A549 (cell line): ENCODE measurements at regions not wholly inside any gene's neighbourhood (a gene's known extent, or its start where the extent isn't known, plus 50 kb on each side); places are given as distances from the start of the nearest gene placed in this dataset.

Source experiments
- ATAC-seq, 2 experiments: fragments of 200-7000 bp in 1 of 2; fragments of >200 bp in 1 of 2; cut with Nextera tagmentation in 1 of 2; cut with Tn5 transposase in 1 of 2; 3 replicates each; pipeline versions ENCODE4 v1.8.0 to v1.9.1; 2018 to 2020; ENCODE audit warnings: mild to moderate bottlenecking in 1 of 2, moderate library complexity in 1 of 2
- CTCF ChIA-PET: fragments of 300-600 bp; sonication (Branson Sonifier 250); formaldehyde crosslinking; extraction: SDS; loops from one replicate; lab custom pipeline; 2021; ENCODE audit warnings: antibody characterized with exemption, inconsistent platforms; lab: Yijun Ruan, JAX
- POLR2A ChIA-PET: fragments of 350-600 bp; formaldehyde crosslinking; extraction: SDS; loops from one replicate; lab custom pipeline; 2021; ENCODE audit warnings: antibody characterized with exemption, inconsistent platforms; lab: Yijun Ruan, JAX
- DNase-seq, 2 experiments: peaks; one replicate each; pipeline versions ENCODE4 v3.0.0 to v3.0.0-alpha.2; 2011 to 2016; ENCODE audit warnings: low read depth in 1 of 2, low spot score in 1 of 2
- FAIRE-seq: peaks from 2 replicates; lab custom pipeline; 2011; peaks lifted over from hg19 to GRCh38; lab: Jason Lieb, UNC
- H3K27ac ChIP-seq, 2 experiments: fragments of >200 bp; sonication (Bioruptor Twin); formaldehyde crosslinking; 3 replicates each; pipeline ENCODE4 v1.5.1; 2016 to 2017
- H3K4me1 ChIP-seq: fragments of >200 bp; sonication (Bioruptor Twin); formaldehyde crosslinking; 3 replicates; pipeline ENCODE4 v1.6.1; 2016
- H3K4me2 ChIP-seq: fragments of >200 bp; sonication (Bioruptor Twin); formaldehyde crosslinking; 3 replicates; pipeline ENCODE4 v1.6.1; 2016
- H3K4me3 ChIP-seq: fragments of >200 bp; sonication (Bioruptor Twin); formaldehyde crosslinking; 3 replicates; pipeline ENCODE4 v1.5.1; 2016
- H3K9me3 ChIP-seq: fragments of >200 bp; sonication (Bioruptor Twin); formaldehyde crosslinking; 3 replicates; pipeline ENCODE4 v1.6.1; 2016
- BHLHE40 ChIP-seq: IDR thresholded peaks from 2 replicates; pipeline ENCODE4 v1.6.1; 2012; ENCODE audit warnings: low read depth, low read length, inconsistent platforms
- CBX8 ChIP-seq: fragments of 200-600 bp; sonication (generic); IDR thresholded peaks from 2 replicates; pipeline ENCODE4 v1.6.1; 2016
- CEBPB ChIP-seq, 2 experiments: fragments of >200 bp in 1 of 2; sonication (Bioruptor Twin) in 1 of 2; formaldehyde crosslinking in 1 of 2; IDR thresholded peaks; 2 replicates each; pipeline ENCODE4 v1.6.1; 2012 to 2016
- CHD4 ChIP-seq: fragments of 200-600 bp; sonication (generic); IDR thresholded peaks from 2 replicates; pipeline ENCODE4 v1.6.1; 2016; ENCODE audit warnings: antibody characterized with exemption, mild to moderate bottlenecking, borderline replicate concordance
- EHF ChIP-seq: fragments of 250-450 bp; sonication (Bioruptor Pico); IDR thresholded peaks from 2 replicates; pipeline ENCODE4 v1.5.0; 2020; ENCODE audit warnings: mild to moderate bottlenecking
- EP300 ChIP-seq, 2 experiments: fragments of >200 bp; sonication (Bioruptor Twin); formaldehyde crosslinking; IDR thresholded peaks; 2 replicates in 1 of 2; 3 replicates in 1 of 2; pipeline ENCODE4 v1.6.1; 2016 to 2017
- FOSB ChIP-seq: fragments of 250-450 bp; sonication (Bioruptor Pico); IDR thresholded peaks from 2 replicates; pipeline ENCODE4 v1.5.0; 2020; ENCODE audit warnings: mild to moderate bottlenecking, moderate library complexity
- FOSL2 ChIP-seq, 2 experiments: fragments of 450-650 bp in 1 of 2; fragments of >200 bp in 1 of 2; sonication (Bioruptor Twin) in 1 of 2; formaldehyde crosslinking; IDR thresholded peaks; 2 replicates each; pipeline versions ENCODE4 v1.5.0 to v1.6.1; 2016 to 2020; ENCODE audit warnings: mild to moderate bottlenecking in 1 of 2, moderate library complexity in 1 of 2
- FOXS1 ChIP-seq: fragments of 250-450 bp; sonication (Bioruptor Pico); IDR thresholded peaks from 2 replicates; pipeline ENCODE4 v1.5.0; 2020; ENCODE audit warnings: mild to moderate bottlenecking, moderate library complexity
- GATA3 ChIP-seq: IDR thresholded peaks from 2 replicates; pipeline ENCODE4 v1.6.1; 2012; ENCODE audit warnings: borderline replicate concordance
- HEYL ChIP-seq: fragments of 250-450 bp; sonication (Bioruptor Pico); IDR thresholded peaks from 2 replicates; pipeline ENCODE4 v1.8.0; 2021; ENCODE audit warnings: mild to moderate bottlenecking, moderate library complexity
- HOXA7 ChIP-seq: fragments of 250-450 bp; sonication (Bioruptor Pico); IDR thresholded peaks from 2 replicates; pipeline ENCODE4 v1.5.0; 2020; ENCODE audit warnings: mild to moderate bottlenecking, moderate library complexity
- JUN ChIP-seq, 2 experiments: fragments of >200 bp; sonication (Bioruptor Twin); formaldehyde crosslinking; IDR thresholded peaks; 2 replicates in 1 of 2; 3 replicates in 1 of 2; pipeline ENCODE4 v1.6.1; 2016 to 2017
- KDM5A ChIP-seq: fragments of 200-600 bp; sonication (generic); IDR thresholded peaks from 2 replicates; pipeline ENCODE4 v1.6.1; 2016; ENCODE audit warnings: antibody characterized with exemption, mild to moderate bottlenecking
- MAZ ChIP-seq: fragments of 150-350 bp; IDR thresholded peaks from 2 replicates; pipeline ENCODE4 v1.6.1; 2014; ENCODE audit warnings: antibody characterized with exemption, low read depth, low read length, borderline replicate concordance
- MYC ChIP-seq: IDR thresholded peaks from 2 replicates; pipeline ENCODE4 v1.6.1; 2012; ENCODE audit warnings: mild to moderate bottlenecking, inconsistent platforms, low read length, improper control_type of control experiment, borderline replicate concordance
- NFE2L2 ChIP-seq: fragments of 150-350 bp; conservative IDR thresholded peaks from 2 replicates; pipeline ENCODE4 v1.6.1; 2014; ENCODE audit warnings: low read length
- NPAS2 ChIP-seq: fragments of 250-450 bp; sonication (Bioruptor Pico); IDR thresholded peaks from 2 replicates; pipeline ENCODE4 v1.8.0; 2022; ENCODE audit warnings: mild to moderate bottlenecking, moderate library complexity, borderline replicate concordance
- NR3C1 ChIP-seq: fragments of >200 bp; sonication (Bioruptor Twin); formaldehyde crosslinking; IDR thresholded peaks from 3 replicates; pipeline ENCODE4 v1.6.1; 2017
- PHF8 ChIP-seq: fragments of 200-600 bp; sonication (generic); IDR thresholded peaks from 2 replicates; pipeline ENCODE4 v1.6.1; 2016; ENCODE audit warnings: low read depth, mild to moderate bottlenecking, antibody characterized with exemption, moderate library complexity, borderline replicate concordance
- POLR2A ChIP-seq: IDR thresholded peaks from 2 replicates; pipeline ENCODE4 v1.6.1; 2012; ENCODE audit warnings: mild to moderate bottlenecking, low read length
- RFX5 ChIP-seq: fragments of 450-650 bp; IDR thresholded peaks from 2 replicates; pipeline ENCODE4 v1.7.1; 2014; ENCODE audit warnings: antibody characterized with exemption, mild to moderate bottlenecking, moderate library complexity
- RNF2 ChIP-seq: fragments of 200-600 bp; sonication (generic); IDR thresholded peaks from 2 replicates; pipeline ENCODE4 v1.6.1; 2016; ENCODE audit warnings: low read depth, mild to moderate bottlenecking, antibody characterized with exemption, moderate library complexity, borderline replicate concordance
- SMC3 ChIP-seq: fragments of >200 bp; sonication (Bioruptor Twin); formaldehyde crosslinking; IDR thresholded peaks from 3 replicates; pipeline ENCODE4 v1.6.1; 2018; ENCODE audit warnings: inconsistent platforms
- SREBF2 ChIP-seq: fragments of 450-650 bp; IDR thresholded peaks from 2 replicates; pipeline ENCODE4 v1.6.1; 2014; ENCODE audit warnings: mild to moderate bottlenecking, moderate library complexity
- WGBS: methylation state at CpG from one replicate; pipeline ENCODE4 v1.1.6; 2017; ENCODE audit errors: missing lambda C conversion rate; 5-methylcytosine and 5-hydroxymethylcytosine counted together
- TF ChIP-seq, protein P1 (sequence below): fragments of >200 bp; sonication (Bioruptor Twin); formaldehyde crosslinking; IDR thresholded peaks from 3 replicates; pipeline ENCODE4 v1.6.1; 2016
- TF ChIP-seq, protein P2 (sequence below): fragments of 250-450 bp; sonication (Bioruptor Pico); IDR thresholded peaks from 2 replicates; pipeline ENCODE4 v1.5.0; 2021; ENCODE audit warnings: mild to moderate bottlenecking, moderate library complexity, borderline replicate concordance
- TF ChIP-seq, protein P3 (sequence below): fragments of >200 bp; sonication (Bioruptor Twin); formaldehyde crosslinking; IDR thresholded peaks from 2 replicates; pipeline ENCODE4 v1.6.1; 2016
- TF ChIP-seq, protein P4 (sequence below): fragments of 150-350 bp; IDR thresholded peaks from 2 replicates; pipeline ENCODE4 v1.6.1; 2014; ENCODE audit warnings: low read depth, mild to moderate bottlenecking, low read length
- TF ChIP-seq, protein P5 (sequence below): fragments of 250-450 bp; sonication (Bioruptor Pico); IDR thresholded peaks from 2 replicates; pipeline ENCODE4 v1.5.0; 2020; ENCODE audit warnings: low read depth, mild to moderate bottlenecking, moderate library complexity

DNA sequence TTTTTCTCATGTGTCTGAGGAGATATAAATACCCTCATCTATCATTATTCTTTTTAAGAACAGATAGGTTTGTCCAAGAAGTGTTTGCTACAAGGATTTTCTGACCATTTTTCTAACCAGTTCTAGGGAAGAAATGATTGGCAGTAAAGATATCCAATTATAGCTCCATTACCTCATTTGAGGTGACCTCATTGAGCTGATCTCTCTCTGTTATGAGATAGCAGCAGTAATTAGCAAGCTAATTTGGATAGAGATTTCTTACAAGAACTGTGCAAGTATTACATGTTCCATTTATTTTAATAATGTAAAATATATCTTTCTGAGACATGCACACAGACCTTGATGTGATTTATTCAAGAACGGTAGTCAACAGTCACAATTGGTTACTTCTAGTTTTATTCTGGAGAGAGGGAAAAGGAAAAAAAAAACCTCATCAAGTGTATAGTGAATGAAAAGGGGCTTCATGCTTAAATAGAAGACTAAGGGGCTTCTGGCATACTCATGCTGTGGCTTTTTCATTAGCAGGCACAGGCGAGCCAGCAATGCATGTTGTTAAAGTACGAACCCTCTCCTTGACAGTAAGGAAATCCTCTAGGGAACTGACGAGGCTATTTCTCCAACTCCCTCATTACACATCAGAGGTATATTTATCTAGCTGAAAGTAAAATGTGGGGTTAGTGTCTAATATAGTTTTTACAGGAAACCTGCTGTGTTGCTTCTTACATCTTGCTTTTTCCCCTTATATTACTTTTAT lies 127.3 kb downstream of the NUDT12 start:
- Histone ChIP-seq H3K4me2 (no peak overlapping the region), H3K27ac (no peak overlapping the region), H3K9me3 (0 out of 3 replicates have a peak, but pooled peaks cover 4% of the 10 kb centered on the region), H3K4me1 (no peaks in the 10 kb centered on the region), H3K4me3 (no peak overlapping the region)
- FAIRE-seq (no peak), ATAC-seq (no peak), DNase-seq (no peak)
- ChIA-PET CTCF (no interaction called here), POLR2A (no interaction called here)
- no peak for TF ChIP-seq FOSB (CRISPR knock-in tag)
- TF ChIP-seq HOXA7 (CRISPR knock-in tag) = no peak
- 70% methylated on average over 4 of the region's 4 CpGs for WGBS

DNA sequence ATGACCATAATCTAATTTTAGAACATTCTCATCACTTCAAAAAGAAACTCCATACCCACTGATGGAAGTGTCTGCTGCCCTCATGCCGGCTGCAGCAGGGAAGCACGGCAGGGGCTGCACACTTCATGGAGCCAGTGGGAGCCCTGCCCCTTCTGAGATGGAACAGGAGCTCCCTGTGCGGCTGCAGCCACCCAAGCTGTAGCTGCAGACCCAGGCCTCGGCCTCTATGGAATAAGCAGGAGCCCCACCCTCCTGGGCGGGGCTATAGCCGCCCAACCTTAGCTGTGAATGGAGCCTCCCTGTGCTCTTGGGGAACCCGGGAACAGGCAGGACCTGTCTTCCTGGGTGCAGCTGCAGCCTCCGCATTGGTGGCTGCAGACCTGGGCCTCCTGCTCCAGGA lies 128.5 kb downstream of the NUDT12 start:
- ATAC-seq (0 out of 6 replicates have a peak, but pooled peaks of 1 of the 2 experiments have one; percentile 34), FAIRE-seq (no peak), DNase-seq (no peak)
- Histone ChIP-seq H3K27ac (no peak overlapping the region), H3K4me2 (no peak overlapping the region), H3K4me3 (no peak overlapping the region), H3K4me1 (no peaks in the 10 kb centered on the region), H3K9me3 (0 out of 3 replicates have a peak, but pooled peaks cover under 1% of the 10 kb centered on the region)
- TF ChIP-seq FOXS1 (CRISPR knock-in tag) (no peak), GATA3 (no peak), EP300 (IDR thresholded peaks at IDR 0.05) (no peak), RFX5 (no peak), MAZ (no peak), HEYL (CRISPR knock-in tag) (no peak), FOSB (CRISPR knock-in tag) (no peak), KDM5A (no peak), FOSL2 (IDR thresholded peaks at IDR 0.05) (no peak), FOSL2 (CRISPR knock-in tag; IDR thresholded peaks at IDR 0.05) (no peak), NFE2L2 (no peak), HOXA7 (CRISPR knock-in tag) (no peak), CHD4 (no peak), RNF2 (no peak), NR3C1 (no peak), JUN (IDR thresholded peaks at IDR 0.05) (no peak)
- TF ChIP-seq, protein P1, sequence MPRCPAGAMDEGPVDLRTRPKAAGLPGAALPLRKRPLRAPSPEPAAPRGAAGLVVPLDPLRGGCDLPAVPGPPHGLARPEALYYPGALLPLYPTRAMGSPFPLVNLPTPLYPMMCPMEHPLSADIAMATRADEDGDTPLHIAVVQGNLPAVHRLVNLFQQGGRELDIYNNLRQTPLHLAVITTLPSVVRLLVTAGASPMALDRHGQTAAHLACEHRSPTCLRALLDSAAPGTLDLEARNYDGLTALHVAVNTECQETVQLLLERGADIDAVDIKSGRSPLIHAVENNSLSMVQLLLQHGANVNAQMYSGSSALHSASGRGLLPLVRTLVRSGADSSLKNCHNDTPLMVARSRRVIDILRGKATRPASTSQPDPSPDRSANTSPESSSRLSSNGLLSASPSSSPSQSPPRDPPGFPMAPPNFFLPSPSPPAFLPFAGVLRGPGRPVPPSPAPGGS = no peak
- TF ChIP-seq, protein P2, sequence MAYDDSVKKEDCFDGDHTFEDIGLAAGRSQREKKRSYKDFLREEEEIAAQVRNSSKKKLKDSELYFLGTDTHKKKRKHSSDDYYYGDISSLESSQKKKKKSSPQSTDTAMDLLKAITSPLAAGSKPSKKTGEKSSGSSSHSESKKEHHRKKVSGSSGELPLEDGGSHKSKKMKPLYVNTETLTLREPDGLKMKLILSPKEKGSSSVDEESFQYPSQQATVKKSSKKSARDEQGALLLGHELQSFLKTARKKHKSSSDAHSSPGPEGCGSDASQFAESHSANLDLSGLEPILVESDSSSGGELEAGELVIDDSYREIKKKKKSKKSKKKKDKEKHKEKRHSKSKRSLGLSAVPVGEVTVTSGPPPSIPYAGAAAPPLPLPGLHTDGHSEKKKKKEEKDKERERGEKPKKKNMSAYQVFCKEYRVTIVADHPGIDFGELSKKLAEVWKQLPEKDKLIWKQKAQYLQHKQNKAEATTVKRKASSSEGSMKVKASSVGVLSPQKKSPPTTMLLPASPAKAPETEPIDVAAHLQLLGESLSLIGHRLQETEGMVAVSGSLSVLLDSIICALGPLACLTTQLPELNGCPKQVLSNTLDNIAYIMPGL (CRISPR knock-in tag) = no peak
- TF ChIP-seq, protein P3, sequence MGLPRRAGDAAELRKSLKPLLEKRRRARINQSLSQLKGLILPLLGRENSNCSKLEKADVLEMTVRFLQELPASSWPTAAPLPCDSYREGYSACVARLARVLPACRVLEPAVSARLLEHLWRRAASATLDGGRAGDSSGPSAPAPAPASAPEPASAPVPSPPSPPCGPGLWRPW = no peak
- POLR2A ChIA-PET = no interaction called here
- CTCF ChIA-PET = no interaction called here
- 57% methylated on average over 6 of the region's 8 CpGs for WGBS

DNA sequence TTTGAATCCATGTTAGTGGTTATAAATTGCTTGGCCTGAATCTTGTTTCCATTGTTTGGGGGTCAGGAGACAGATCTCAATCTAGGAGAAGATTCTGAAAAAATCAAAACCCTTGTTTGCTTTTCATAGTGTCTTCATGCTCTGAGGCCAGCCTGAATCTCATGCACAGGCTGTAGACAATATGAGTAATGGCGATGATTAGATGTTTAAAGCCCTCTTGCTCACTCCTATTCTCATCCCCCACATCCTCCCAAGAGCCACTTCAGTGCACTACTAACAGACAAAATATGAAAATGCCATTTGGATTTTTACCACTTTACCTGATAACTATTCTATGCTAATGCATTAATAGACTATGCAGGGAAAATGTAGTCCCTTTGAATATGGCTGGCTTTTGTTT lies 129.4 kb downstream of the NUDT12 start:
- no peak for DNase-seq
- Histone ChIP-seq H3K4me1 (no peaks in the 10 kb centered on the region), H3K4me2 (no peak overlapping the region), H3K9me3 (no peaks in the 10 kb centered on the region), H3K4me3 (no peak overlapping the region), H3K27ac (no peak overlapping the region)
- CTCF ChIA-PET = no interaction called here
- peak in 1 of 2 experiments; percentile 25; a peak in 1 of 6 replicates for ATAC-seq
- no peak for FAIRE-seq
- 74% methylated on average over 1 of the region's 1 CpG for WGBS
- POLR2A ChIA-PET = no interaction called here
- no peak for TF ChIP-seq BHLHE40
- TF ChIP-seq SMC3 = no peak
- TF ChIP-seq PHF8 = no peak
- TF ChIP-seq MYC = no peak
- TF ChIP-seq SREBF2 = no peak
- no peak for TF ChIP-seq POLR2A
- TF ChIP-seq HEYL (CRISPR knock-in tag) = no peak
- no peak for TF ChIP-seq EHF (CRISPR knock-in tag)
- TF ChIP-seq, protein P4, sequence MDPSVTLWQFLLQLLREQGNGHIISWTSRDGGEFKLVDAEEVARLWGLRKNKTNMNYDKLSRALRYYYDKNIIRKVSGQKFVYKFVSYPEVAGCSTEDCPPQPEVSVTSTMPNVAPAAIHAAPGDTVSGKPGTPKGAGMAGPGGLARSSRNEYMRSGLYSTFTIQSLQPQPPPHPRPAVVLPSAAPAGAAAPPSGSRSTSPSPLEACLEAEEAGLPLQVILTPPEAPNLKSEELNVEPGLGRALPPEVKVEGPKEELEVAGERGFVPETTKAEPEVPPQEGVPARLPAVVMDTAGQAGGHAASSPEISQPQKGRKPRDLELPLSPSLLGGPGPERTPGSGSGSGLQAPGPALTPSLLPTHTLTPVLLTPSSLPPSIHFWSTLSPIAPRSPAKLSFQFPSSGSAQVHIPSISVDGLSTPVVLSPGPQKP = no peak
- TF ChIP-seq CEBPB (IDR thresholded peaks at IDR 0.05) = no peak
- TF ChIP-seq, protein P5, sequence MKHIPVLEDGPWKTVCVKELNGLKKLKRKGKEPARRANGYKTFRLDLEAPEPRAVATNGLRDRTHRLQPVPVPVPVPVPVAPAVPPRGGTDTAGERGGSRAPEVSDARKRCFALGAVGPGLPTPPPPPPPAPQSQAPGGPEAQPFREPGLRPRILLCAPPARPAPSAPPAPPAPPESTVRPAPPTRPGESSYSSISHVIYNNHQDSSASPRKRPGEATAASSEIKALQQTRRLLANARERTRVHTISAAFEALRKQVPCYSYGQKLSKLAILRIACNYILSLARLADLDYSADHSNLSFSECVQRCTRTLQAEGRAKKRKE = no peak
- no peak for TF ChIP-seq CBX8
- no peak for TF ChIP-seq KDM5A
- no peak for TF ChIP-seq NPAS2 (CRISPR knock-in tag)
